ENCODE measurements at regions not wholly inside any gene's neighbourhood (a gene's known extent, or its start where the extent isn't known, plus 50 kb on each side); places are given as distances from the start of the nearest gene placed in this dataset.

- Histone ChIP-seq H3K36me3 (ENCODE audit: control insufficient read depth in 1 of 2, insufficient read depth in 2 of 2, low read length in 2 of 2) (no peaks in the 10 kb centered on the region), H3K27me3 (ENCODE audit: insufficient read depth, low read length) (no peaks in the 10 kb centered on the region), H2AFZ (ENCODE audit: low read depth, low read length, poor library complexity, severe bottlenecking) (no peak overlapping the region), H3K9me3 (ENCODE audit: control insufficient read depth in 1 of 2, insufficient read depth in 1 of 2, low read depth in 1 of 2, low read length in 2 of 2) (peaks cover 10 to 13% of the 10 kb centered on the region in 2 experiments; a peak in 3 of 4 replicates), H3K9ac (ENCODE audit: low read length) (no peak overlapping the region), H3K9me2 (ENCODE audit: insufficient read depth) (no peaks in the 10 kb centered on the region), H3K4me1 (ENCODE audit: control insufficient read depth in 1 of 2, insufficient read depth in 2 of 2, low read length in 2 of 2) (no peaks in the 10 kb centered on the region), H4K20me1 (ENCODE audit: insufficient read depth) (no peaks in the 10 kb centered on the region), H3K4me2 (ENCODE audit: low read length) (no peak overlapping the region), H3K79me2 (ENCODE audit: insufficient read depth, low read length) (no peaks in the 10 kb centered on the region), H3K27ac (ENCODE audit: low read depth, low read length) (no peak overlapping the region), H3K4me3 (replicated peaks in 1 of 2; ENCODE audit: low read depth in 1 of 2, low read length in 2 of 2) (no peak overlapping the region)
- ATAC-seq: no peak
- ChIA-PET POLR2A (no interaction called here), CTCF (no interaction called here), RAD21 (ENCODE audit: low non-redundant PET in 1 of 2, low total read pairs in 2 of 2, uncharacterized antibody in 2 of 2, unreplicated experiment in 2 of 2) (no interaction called here)
- no TSS peak for BruUV-seq (replicated peaks)
- intact Hi-C loops (cut with micrococcal nuclease): no loop called here
- no peak for DNase-seq (ENCODE audit: low read depth, low spot score)
- TF ChIP-seq EZH2phosphoT487 (IDR thresholded peaks at IDR 0.05; ENCODE audit: borderline replicate concordance) (no peak), CBX3 (IDR thresholded peaks at IDR 0.05; ENCODE audit: low read depth) (no peak), YY1 (IDR thresholded peaks at IDR 0.05; ENCODE audit: extremely low read depth, insufficient replicate concordance, low read depth, low read length) (no peak), FOSL1 (IDR thresholded peaks at IDR 0.05; ENCODE audit: low read depth) (no peak), EZH2 (IDR thresholded peaks at IDR 0.05) (no peak), CTCF (IDR thresholded peaks at IDR 0.05 in 2 of 3, conservative IDR thresholded peaks at IDR 0.05 in 1 of 3; ENCODE audit: borderline replicate concordance in 1 of 3, insufficient read depth in 1 of 3, low read depth in 2 of 3, low read length in 2 of 3) (no peak), EGR1 (IDR thresholded peaks at IDR 0.05; ENCODE audit: low read depth) (no peak), TCF7L2 (IDR thresholded peaks at IDR 0.05; ENCODE audit: borderline replicate concordance, extremely low read depth, insufficient read depth, insufficient read length) (no peak), SRF (IDR thresholded peaks at IDR 0.05; ENCODE audit: low read depth) (no peak), CEBPB (IDR thresholded peaks at IDR 0.05; ENCODE audit: low read depth) (no peak), MAX (IDR thresholded peaks at IDR 0.05) (no peak), ZNF274 (IDR thresholded peaks at IDR 0.05; ENCODE audit: low read depth, low read length) (no peak), ELF1 (IDR thresholded peaks at IDR 0.05; ENCODE audit: borderline replicate concordance, low read depth) (no peak), JUND (IDR thresholded peaks at IDR 0.05) (no peak), SP1 (IDR thresholded peaks at IDR 0.05; ENCODE audit: low read depth) (no peak), POLR2AphosphoS5 (IDR thresholded peaks at IDR 0.05; ENCODE audit: low read depth, low read length) (no peak), RAD21 (IDR thresholded peaks at IDR 0.05; ENCODE audit: low read depth) (no peak), ZBTB33 (IDR thresholded peaks at IDR 0.05; ENCODE audit: extremely low read depth, insufficient replicate concordance, low read length) (no peak)
- TF ChIP-seq, protein P1, sequence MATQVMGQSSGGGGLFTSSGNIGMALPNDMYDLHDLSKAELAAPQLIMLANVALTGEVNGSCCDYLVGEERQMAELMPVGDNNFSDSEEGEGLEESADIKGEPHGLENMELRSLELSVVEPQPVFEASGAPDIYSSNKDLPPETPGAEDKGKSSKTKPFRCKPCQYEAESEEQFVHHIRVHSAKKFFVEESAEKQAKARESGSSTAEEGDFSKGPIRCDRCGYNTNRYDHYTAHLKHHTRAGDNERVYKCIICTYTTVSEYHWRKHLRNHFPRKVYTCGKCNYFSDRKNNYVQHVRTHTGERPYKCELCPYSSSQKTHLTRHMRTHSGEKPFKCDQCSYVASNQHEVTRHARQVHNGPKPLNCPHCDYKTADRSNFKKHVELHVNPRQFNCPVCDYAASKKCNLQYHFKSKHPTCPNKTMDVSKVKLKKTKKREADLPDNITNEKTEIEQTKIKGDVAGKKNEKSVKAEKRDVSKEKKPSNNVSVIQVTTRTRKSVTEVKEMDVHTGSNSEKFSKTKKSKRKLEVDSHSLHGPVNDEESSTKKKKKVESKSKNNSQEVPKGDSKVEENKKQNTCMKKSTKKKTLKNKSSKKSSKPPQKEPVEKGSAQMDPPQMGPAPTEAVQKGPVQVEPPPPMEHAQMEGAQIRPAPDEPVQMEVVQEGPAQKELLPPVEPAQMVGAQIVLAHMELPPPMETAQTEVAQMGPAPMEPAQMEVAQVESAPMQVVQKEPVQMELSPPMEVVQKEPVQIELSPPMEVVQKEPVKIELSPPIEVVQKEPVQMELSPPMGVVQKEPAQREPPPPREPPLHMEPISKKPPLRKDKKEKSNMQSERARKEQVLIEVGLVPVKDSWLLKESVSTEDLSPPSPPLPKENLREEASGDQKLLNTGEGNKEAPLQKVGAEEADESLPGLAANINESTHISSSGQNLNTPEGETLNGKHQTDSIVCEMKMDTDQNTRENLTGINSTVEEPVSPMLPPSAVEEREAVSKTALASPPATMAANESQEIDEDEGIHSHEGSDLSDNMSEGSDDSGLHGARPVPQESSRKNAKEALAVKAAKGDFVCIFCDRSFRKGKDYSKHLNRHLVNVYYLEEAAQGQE (IDR thresholded peaks at IDR 0.05; ENCODE audit: low read depth): no peak
- TF ChIP-seq, protein P2, sequence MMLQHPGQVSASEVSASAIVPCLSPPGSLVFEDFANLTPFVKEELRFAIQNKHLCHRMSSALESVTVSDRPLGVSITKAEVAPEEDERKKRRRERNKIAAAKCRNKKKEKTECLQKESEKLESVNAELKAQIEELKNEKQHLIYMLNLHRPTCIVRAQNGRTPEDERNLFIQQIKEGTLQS (IDR thresholded peaks at IDR 0.05): no peak
Observed at GRCh38 chr7:49341849-49342248, 417.5 kb downstream of the CDC14C start.
